IMR-90 (cell line): ENCODE measurements at regions not wholly inside any gene's neighbourhood (a gene's known extent, or its start where the extent isn't known, plus 50 kb on each side); places are given as distances from the start of the nearest gene placed in this dataset.

ENCODE experiments used
- BHLHE40 ChIP-seq: fragments of 150-350 bp; IDR thresholded peaks from 2 replicates; pipeline ENCODE4 v1.6.1; 2016; ENCODE audit warnings: mild to moderate bottlenecking, low read depth, low read length
- CHD1 ChIP-seq: IDR thresholded peaks from 2 replicates; pipeline ENCODE4 v1.6.1; 2012; ENCODE audit warnings: low read depth, low read length, improper control_type of control experiment
- CTCF ChIP-seq: conservative IDR thresholded peaks from 2 replicates; pipeline ENCODE4 v1.5.1; 2012; ENCODE audit warnings: mild to moderate bottlenecking, low read depth, low read length, improper control_type of control experiment
- MAZ ChIP-seq: IDR thresholded peaks from 2 replicates; pipeline ENCODE4 v1.6.1; 2012; ENCODE audit warnings: low read depth, mild to moderate bottlenecking, low read length, improper control_type of control experiment, moderate library complexity, borderline replicate concordance
- MXI1 ChIP-seq: IDR thresholded peaks from 2 replicates; pipeline ENCODE4 v1.6.1; 2012; ENCODE audit warnings: low read depth, mild to moderate bottlenecking, low read length, moderate library complexity, borderline replicate concordance
- POLR2A ChIP-seq: IDR thresholded peaks from 2 replicates; pipeline ENCODE4 v1.6.1; 2012; ENCODE audit warnings: mild to moderate bottlenecking, low read depth, low read length
- RFX5 ChIP-seq: IDR thresholded peaks from 2 replicates; pipeline ENCODE4 v1.8.0; 2012; ENCODE audit warnings: low read depth, mild to moderate bottlenecking, low read length, moderate library complexity
- SMC3 ChIP-seq: fragments of 150-350 bp; IDR thresholded peaks from 2 replicates; pipeline ENCODE4 v1.6.1; 2016; ENCODE audit warnings: low read depth, mild to moderate bottlenecking, antibody characterized with exemption, low read length, moderate library complexity

DNA sequence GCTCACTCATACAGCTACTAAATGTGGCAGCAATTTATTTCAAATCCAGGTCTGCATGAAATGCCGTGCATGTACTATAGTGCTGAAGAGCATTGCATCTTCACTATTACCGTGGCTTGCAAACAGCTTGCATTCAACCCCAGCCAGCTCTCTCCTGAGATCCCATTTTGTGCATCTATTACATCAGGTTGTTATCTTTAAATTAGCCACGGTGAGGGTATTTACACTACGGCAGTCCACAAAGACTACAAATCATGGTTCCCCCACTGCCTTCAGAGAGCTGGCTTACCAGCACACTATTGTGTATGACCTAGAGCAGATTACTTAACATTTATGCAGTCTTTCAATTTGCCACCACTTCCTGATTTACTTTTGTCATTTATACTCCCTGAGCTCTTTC lies 621.3 kb upstream of the LRATD1 start:
- TF ChIP-seq MXI1 = no peak
- no peak for TF ChIP-seq CTCF
- no peak for TF ChIP-seq POLR2A
- TF ChIP-seq RFX5 = no peak
- no peak for TF ChIP-seq SMC3
- no peak for TF ChIP-seq CHD1
- no peak for TF ChIP-seq MAZ
- TF ChIP-seq BHLHE40 = no peak
